Liver (tissue), 3 donors: ENCODE measurements at regions not wholly inside any gene's neighbourhood (a gene's known extent, or its start where the extent isn't known, plus 50 kb on each side); places are given as distances from the start of the nearest gene placed in this dataset.

Source experiments
- CTCF ChIP-seq: fragments of 150-350 bp; IDR thresholded peaks from 2 replicates; pipeline ENCODE4 v1.5.1; 2017; ENCODE audit warnings: improper control_type of control experiment, low read depth, low read length; ENCODE audit not compliant: missing input control
- SP1 ChIP-seq: IDR thresholded peaks from 2 replicates; pipeline ENCODE4 v1.6.1; 2018; ENCODE audit warnings: antibody characterized with exemption, mild to moderate bottlenecking
- TAF1 ChIP-seq: conservative IDR thresholded peaks from 2 replicates; pipeline ENCODE4 v1.6.1; 2016; ENCODE audit warnings: antibody characterized with exemption, mild to moderate bottlenecking
- donor health status: healthy.
- donor health status: healthy.

GRCh38 chr18:78006006-78006773 lies 756.5 kb downstream of the GALR1 start:
- no peak for TF ChIP-seq CTCF
- TF ChIP-seq SP1 = no peak
- TF ChIP-seq TAF1 = no peak
